IMR-90 (cell line): ENCODE measurements at regions not wholly inside any gene's neighbourhood (a gene's known extent, or its start where the extent isn't known, plus 50 kb on each side); places are given as distances from the start of the nearest gene placed in this dataset.

ENCODE experiments used
- ATAC-seq: fragments of 200-7000 bp; cut with Tn5 transposase; 2 replicates; pipeline ENCODE4 v1.9.1; 2020; ENCODE audit warnings: low read depth, mild to moderate bottlenecking, moderate library complexity
- BruUV-seq: library from RNA; stranded (reverse); fragments of 400-500 nt; replicated peaks from 2 replicates; lab custom pipeline; 2021; lab: Mats Ljungman, UMichigan
- CTCF ChIA-PET: fragments of 300-600 bp; formaldehyde crosslinking; extraction: SDS; loops from one replicate; lab custom pipeline; 2021; ENCODE audit warnings: antibody characterized with exemption; lab: Yijun Ruan, JAX
- POLR2A ChIA-PET: fragments of 300-600 bp; sonication (Branson Sonifier 250); formaldehyde crosslinking; loops from one replicate; lab custom pipeline; 2022; ENCODE audit warnings: antibody characterized with exemption; ENCODE audit not compliant: unreplicated experiment; lab: Charles Lee
- DNase-seq: peaks from one replicate; pipeline ENCODE4 v3.0.0; 2013
- H2AFZ ChIP-seq: replicated peaks from 2 replicates; pipeline ENCODE3; 2013; ENCODE audit warnings: low read length, mild to moderate bottlenecking; ENCODE audit not compliant: poor library complexity
- H2AK5ac ChIP-seq: 2 replicates; pipeline ENCODE4 v1.6.1; 2013; ENCODE audit warnings: low read depth, low read length, inconsistent platforms
- H2AK9ac ChIP-seq: replicated peaks from 2 replicates; pipeline ENCODE3; 2013; ENCODE audit warnings: mild to moderate bottlenecking, low read depth, low read length, moderate library complexity; ENCODE audit not compliant: poor library complexity
- H2BK120ac ChIP-seq: 2 replicates; pipeline ENCODE4 v1.6.1; 2013; ENCODE audit warnings: low read depth, low read length, inconsistent platforms
- H2BK15ac ChIP-seq: 3 replicates; pipeline ENCODE4 v1.6.1; 2013; ENCODE audit warnings: low read depth, low read length, inconsistent platforms
- H2BK20ac ChIP-seq: 2 replicates; pipeline ENCODE4 v1.6.1; 2013; ENCODE audit warnings: low read depth, mild to moderate bottlenecking, inconsistent platforms, low read length, moderate library complexity
- H2BK5ac ChIP-seq: 2 replicates; pipeline ENCODE4 v1.6.1; 2013; ENCODE audit warnings: mild to moderate bottlenecking, low read depth, low read length, inconsistent platforms; ENCODE audit not compliant: poor library complexity, severe bottlenecking
- H3K14ac ChIP-seq: replicated peaks from 2 replicates; pipeline ENCODE4 v1.6.1; 2013; ENCODE audit warnings: low read depth, low read length, inconsistent platforms
- H3K18ac ChIP-seq: 2 replicates; pipeline ENCODE4 v1.6.1; 2013; ENCODE audit warnings: low read depth, low read length, control low read depth
- H3K23ac ChIP-seq: 2 replicates; pipeline ENCODE4 v1.6.1; 2013; ENCODE audit warnings: low read depth, low read length, inconsistent platforms
- H3K27ac ChIP-seq: 2 replicates; pipeline ENCODE4 v1.5.1; 2013; ENCODE audit warnings: mild to moderate bottlenecking, control low read depth, low read length; ENCODE audit not compliant: insufficient read depth
- H3K27me3 ChIP-seq: 2 replicates; pipeline ENCODE4 v1.6.1; 2013; ENCODE audit warnings: low read length; ENCODE audit not compliant: control insufficient read depth, insufficient read depth
- H3K36me3 ChIP-seq: 2 replicates; pipeline ENCODE4 v1.6.1; 2013; ENCODE audit warnings: low read length, mixed read lengths; ENCODE audit not compliant: control insufficient read depth, insufficient read depth
- H3K4ac ChIP-seq: 2 replicates; pipeline ENCODE4 v1.6.1; 2013; ENCODE audit warnings: low read depth, low read length, inconsistent platforms
- H3K4me1 ChIP-seq: 2 replicates; pipeline ENCODE4 v1.6.1; 2013; ENCODE audit warnings: low read length, mixed read lengths; ENCODE audit not compliant: control insufficient read depth, insufficient read depth
- H3K4me2 ChIP-seq: 2 replicates; pipeline ENCODE4 v1.6.1; 2013; ENCODE audit warnings: low read depth, mild to moderate bottlenecking, control low read depth, low read length, moderate library complexity
- H3K4me3 ChIP-seq: 2 replicates; pipeline ENCODE4 v1.5.1; 2013; ENCODE audit warnings: low read depth, mild to moderate bottlenecking, control low read depth, low read length, moderate library complexity; ENCODE audit not compliant: insufficient read depth
- H3K56ac ChIP-seq: 2 replicates; pipeline ENCODE4 v1.6.1; 2013; ENCODE audit warnings: low read length, inconsistent platforms; ENCODE audit not compliant: insufficient read depth; ENCODE audit errors: extremely low read depth
- H3K79me1 ChIP-seq, 2 experiments: 2 replicates each; pipeline ENCODE4 v1.6.1; 2013; ENCODE audit warnings: low read length in 2 of 2, inconsistent platforms in 1 of 2, low read depth in 1 of 2
- H3K9ac ChIP-seq: 2 replicates; pipeline ENCODE4 v1.6.1; 2013; ENCODE audit warnings: low read depth, low read length, control low read depth
- H3K9me1 ChIP-seq: 2 replicates; pipeline ENCODE4 v1.6.1; 2013; ENCODE audit warnings: low read length, inconsistent platforms; ENCODE audit not compliant: insufficient read depth
- H3K9me3 ChIP-seq: 2 replicates; pipeline ENCODE4 v1.6.1; 2013; ENCODE audit warnings: low read length; ENCODE audit not compliant: control insufficient read depth, insufficient read depth
- H4K20me1 ChIP-seq: 2 replicates; pipeline ENCODE4 v1.6.1; 2013; ENCODE audit warnings: low read length, inconsistent platforms; ENCODE audit not compliant: insufficient read depth
- H4K5ac ChIP-seq: 2 replicates; pipeline ENCODE4 v1.6.1; 2013; ENCODE audit warnings: mild to moderate bottlenecking, low read depth, low read length, control low read depth
- H4K8ac ChIP-seq, 2 experiments: 2 replicates each; pipeline ENCODE4 v1.6.1; 2013; ENCODE audit warnings: low read depth in 2 of 2, low read length in 2 of 2, control low read depth in 1 of 2, inconsistent platforms in 1 of 2
- H4K91ac ChIP-seq: 2 replicates; pipeline ENCODE4 v1.6.1; 2013; ENCODE audit warnings: low read depth, low read length, inconsistent platforms; ENCODE audit not compliant: insufficient read depth
- BHLHE40 ChIP-seq: fragments of 150-350 bp; IDR thresholded peaks from 2 replicates; pipeline ENCODE4 v1.6.1; 2016; ENCODE audit warnings: mild to moderate bottlenecking, low read depth, low read length
- CEBPB ChIP-seq: IDR thresholded peaks from 2 replicates; pipeline ENCODE4 v1.6.1; 2012; ENCODE audit warnings: low read depth, low read length, improper control_type of control experiment
- CHD1 ChIP-seq: IDR thresholded peaks from 2 replicates; pipeline ENCODE4 v1.6.1; 2012; ENCODE audit warnings: low read depth, low read length, improper control_type of control experiment
- CTCF ChIP-seq: conservative IDR thresholded peaks from 2 replicates; pipeline ENCODE4 v1.5.1; 2012; ENCODE audit warnings: mild to moderate bottlenecking, low read depth, low read length, improper control_type of control experiment
- ELK1 ChIP-seq: fragments of 150-350 bp; IDR thresholded peaks from 2 replicates; pipeline ENCODE4 v1.6.1; 2016; ENCODE audit warnings: low read depth, mild to moderate bottlenecking, low read length, moderate library complexity, borderline replicate concordance
- FOS ChIP-seq: fragments of 150-350 bp; IDR thresholded peaks from 2 replicates; pipeline ENCODE4 v1.6.1; 2016; ENCODE audit warnings: low read depth, low read length
- MAFK ChIP-seq: IDR thresholded peaks from 2 replicates; pipeline ENCODE4 v1.6.1; 2012; ENCODE audit warnings: low read depth, low read length, improper control_type of control experiment
- MAZ ChIP-seq: IDR thresholded peaks from 2 replicates; pipeline ENCODE4 v1.6.1; 2012; ENCODE audit warnings: low read depth, mild to moderate bottlenecking, low read length, improper control_type of control experiment, moderate library complexity, borderline replicate concordance
- MXI1 ChIP-seq: IDR thresholded peaks from 2 replicates; pipeline ENCODE4 v1.6.1; 2012; ENCODE audit warnings: low read depth, mild to moderate bottlenecking, low read length, moderate library complexity, borderline replicate concordance
- NFE2L2 ChIP-seq: fragments of 150-350 bp; IDR thresholded peaks from 2 replicates; pipeline ENCODE4 v1.6.1; 2016; ENCODE audit warnings: low read depth, mild to moderate bottlenecking, low read length
- POLR2A ChIP-seq: IDR thresholded peaks from 2 replicates; pipeline ENCODE4 v1.6.1; 2012; ENCODE audit warnings: mild to moderate bottlenecking, low read depth, low read length
- RAD21 ChIP-seq: IDR thresholded peaks from 2 replicates; pipeline ENCODE4 v1.6.1; 2012; ENCODE audit warnings: low read length, improper control_type of control experiment
- RCOR1 ChIP-seq: IDR thresholded peaks from 2 replicates; pipeline ENCODE4 v1.6.1; 2012; ENCODE audit warnings: mild to moderate bottlenecking, low read length, improper control_type of control experiment; ENCODE audit not compliant: insufficient replicate concordance
- RFX5 ChIP-seq: IDR thresholded peaks from 2 replicates; pipeline ENCODE4 v1.8.0; 2012; ENCODE audit warnings: low read depth, mild to moderate bottlenecking, low read length, moderate library complexity
- SMC3 ChIP-seq: fragments of 150-350 bp; IDR thresholded peaks from 2 replicates; pipeline ENCODE4 v1.6.1; 2016; ENCODE audit warnings: low read depth, mild to moderate bottlenecking, antibody characterized with exemption, low read length, moderate library complexity
- WGBS, 2 experiments: methylation state at CpG; one replicate each; pipeline versions ENCODE4 v1.1.5 to v1.1.7; 2013; ENCODE audit warnings: missing lambda C conversion rate in 2 of 2; ENCODE audit not compliant: insufficient read length in 1 of 2; ENCODE audit errors: extremely low coverage in 2 of 2; 5-methylcytosine and 5-hydroxymethylcytosine counted together
- dilution Hi-C: fragments of 300-500 bp; cut with HindIII; formaldehyde crosslinking; loops from one replicate; pipeline ENCODE4 v1.14.3; 2018; ENCODE audit warnings: low sequenced_read_pairs; ENCODE audit not compliant: unreplicated experiment
- in situ Hi-C: fragments of 300-500 bp; cut with MboI; formaldehyde crosslinking; loops from 3 replicates; pipeline ENCODE4 v1.14.3; 2019; ENCODE audit warnings: low sequenced_read_pairs, inconsistent platforms, mixed read lengths
- intact Hi-C: fragments of 100-400 bp; cut with micrococcal nuclease; formaldehyde crosslinking; loops from 2 replicates; pipeline ENCODE4 v1.10.0; 2022
- TF ChIP-seq, protein P1 (sequence below): fragments of 150-350 bp; IDR thresholded peaks from 2 replicates; pipeline ENCODE4 v1.6.1; 2017; ENCODE audit warnings: mild to moderate bottlenecking, antibody characterized with exemption, low read length, low read depth

DNA sequence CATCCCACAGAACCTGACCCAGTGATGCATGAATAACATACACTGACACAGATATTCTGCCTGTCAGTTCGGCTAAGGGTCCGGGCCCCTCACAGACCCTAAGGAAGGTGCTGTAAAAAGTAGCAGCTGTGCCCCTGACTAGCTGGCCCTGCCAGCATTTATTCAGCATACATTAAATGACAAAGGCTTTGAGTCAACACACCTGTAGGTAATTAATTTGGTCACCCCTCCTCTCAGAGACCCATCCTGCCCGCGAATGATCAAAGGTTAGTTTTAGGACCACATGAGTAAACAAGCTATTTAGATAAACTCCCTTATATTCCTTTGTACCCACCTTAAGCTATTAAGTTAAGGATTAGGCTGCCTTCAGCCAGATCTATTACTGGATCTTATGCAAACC, 429.0 kb upstream of the NWD2 start:
- no peak overlapping the region for H3K14ac ChIP-seq
- H3K27me3 ChIP-seq, result no peaks in the 10 kb centered on the region
- dilution Hi-C loops (no loop called here), intact Hi-C loops (no loop called here), in situ Hi-C loops (no loop called here)
- H3K9me3 ChIP-seq, result peaks cover 5% of the 10 kb centered on the region
- no peak overlapping the region for H4K5ac ChIP-seq
- ChIA-PET CTCF (no interaction called here), POLR2A (no interaction called here)
- H2AK9ac ChIP-seq, result no peak overlapping the region
- H3K4ac ChIP-seq, result no peak overlapping the region
- H4K91ac ChIP-seq, result no peak overlapping the region
- ATAC-seq (no peak), DNase-seq (no peak)
- H4K8ac ChIP-seq, result no peak overlapping the region
- no peak overlapping the region for H3K4me2 ChIP-seq
- no TSS peak for BruUV-seq
- H3K4me3 ChIP-seq, result no peak overlapping the region
- H2AFZ ChIP-seq, result no peak overlapping the region
- no peak overlapping the region for H2AK5ac ChIP-seq
- TF ChIP-seq CEBPB, result no peak
- no peak for TF ChIP-seq MAFK
- no peak for TF ChIP-seq POLR2A
- TF ChIP-seq, protein P1, sequence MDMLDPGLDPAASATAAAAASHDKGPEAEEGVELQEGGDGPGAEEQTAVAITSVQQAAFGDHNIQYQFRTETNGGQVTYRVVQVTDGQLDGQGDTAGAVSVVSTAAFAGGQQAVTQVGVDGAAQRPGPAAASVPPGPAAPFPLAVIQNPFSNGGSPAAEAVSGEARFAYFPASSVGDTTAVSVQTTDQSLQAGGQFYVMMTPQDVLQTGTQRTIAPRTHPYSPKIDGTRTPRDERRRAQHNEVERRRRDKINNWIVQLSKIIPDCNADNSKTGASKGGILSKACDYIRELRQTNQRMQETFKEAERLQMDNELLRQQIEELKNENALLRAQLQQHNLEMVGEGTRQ, result no peak
- no peak for TF ChIP-seq BHLHE40
- no peak for TF ChIP-seq MXI1
- no peak for TF ChIP-seq ELK1
- TF ChIP-seq SMC3, result no peak
- TF ChIP-seq CHD1, result no peak
- TF ChIP-seq RFX5, result no peak
- TF ChIP-seq FOS, result no peak
- no peak for TF ChIP-seq RCOR1
- no peak for TF ChIP-seq NFE2L2
- no peak for TF ChIP-seq RAD21
- TF ChIP-seq CTCF, result no peak
- TF ChIP-seq MAZ, result no peak
- no peaks in the 10 kb centered on the region for H3K9me1 ChIP-seq
- no peak overlapping the region for H3K27ac ChIP-seq
- WGBS, 2 experiments, result no CpG with 5 or more reads among the region's 4 CpGs
- no peak overlapping the region for H3K56ac ChIP-seq
- H3K23ac ChIP-seq, result no peak overlapping the region
- H3K79me1 ChIP-seq, result no peaks in the 10 kb centered on the region
- H3K18ac ChIP-seq, result no peak overlapping the region
- no peak overlapping the region for H3K9ac ChIP-seq
- no peak overlapping the region for H2BK20ac ChIP-seq
- H2BK15ac ChIP-seq, result no peak overlapping the region
- H2BK5ac ChIP-seq, result no peak overlapping the region
- no peaks in the 10 kb centered on the region for H3K36me3 ChIP-seq
- H3K4me1 ChIP-seq, result no peaks in the 10 kb centered on the region
- no peaks in the 10 kb centered on the region for H4K20me1 ChIP-seq
- no peak overlapping the region for H2BK120ac ChIP-seq
